ENCODE measurements at regions not wholly inside any gene's neighbourhood (a gene's known extent, or its start where the extent isn't known, plus 50 kb on each side); places are given as distances from the start of the nearest gene placed in this dataset.

GRCh38 chr1:168865850-168866620 lies 137.0 kb upstream of the DPT start:
- TF ChIP-seq ZNF274 (IDR thresholded peaks at IDR 0.05; ENCODE audit: low read depth, low read length) = no peak
- no peak for TF ChIP-seq YY1 (IDR thresholded peaks at IDR 0.05; ENCODE audit: insufficient read depth, insufficient read length)
- TF ChIP-seq SUZ12 (IDR thresholded peaks at IDR 0.05; ENCODE audit: extremely low read depth, insufficient read depth, insufficient read length) = no peak
- Histone ChIP-seq H3K4me3 (ENCODE audit: insufficient read length, low read depth) (no peak overlapping the region), H3K4me1 (ENCODE audit: insufficient read depth, insufficient read length) (no peaks in the 10 kb centered on the region), H3K27me3 (ENCODE audit: insufficient read depth, insufficient read length) (no peaks in the 10 kb centered on the region), H3K36me3 (ENCODE audit: insufficient read depth, insufficient read length, low read length) (no peaks in the 10 kb centered on the region), H3K9me3 (ENCODE audit: insufficient read depth, low read length) (no peaks in the 10 kb centered on the region), H3K9ac (ENCODE audit: insufficient read length, low read depth) (no peak overlapping the region)
- DNase-seq (ENCODE audit: low read depth, low spot score) = no peak

- H3K36me3 ChIP-seq (ENCODE audit: insufficient read depth, insufficient read length, low read length) = no peaks in the 10 kb centered on the region
- no peak for TF ChIP-seq ZNF274 (IDR thresholded peaks at IDR 0.05; ENCODE audit: low read depth, low read length)
- no peak for TF ChIP-seq SUZ12 (IDR thresholded peaks at IDR 0.05; ENCODE audit: extremely low read depth, insufficient read depth, insufficient read length)
- TF ChIP-seq YY1 (IDR thresholded peaks at IDR 0.05; ENCODE audit: insufficient read depth, insufficient read length) = no peak
- no peaks in the 10 kb centered on the region for H3K9me3 ChIP-seq (ENCODE audit: insufficient read depth, low read length)
- H3K27me3 ChIP-seq (ENCODE audit: insufficient read depth, insufficient read length) = no peaks in the 10 kb centered on the region
- no peak overlapping the region for H3K4me3 ChIP-seq (ENCODE audit: insufficient read length, low read depth)
- DNase-seq (ENCODE audit: low read depth, low spot score) = no peak
- no peak overlapping the region for H3K9ac ChIP-seq (ENCODE audit: insufficient read length, low read depth)
- H3K4me1 ChIP-seq (ENCODE audit: insufficient read depth, insufficient read length) = no peaks in the 10 kb centered on the region
Observed at GRCh38 chr1:168867941-168868634, 139.1 kb upstream of the DPT start.

GRCh38 chr1:168871531-168871930 lies 142.5 kb upstream of the DPT start:
- no peak for DNase-seq (ENCODE audit: low read depth, low spot score)
- Histone ChIP-seq H3K36me3 (ENCODE audit: insufficient read depth, insufficient read length, low read length) (no peaks in the 10 kb centered on the region), H3K4me3 (ENCODE audit: insufficient read length, low read depth) (no peak overlapping the region), H3K4me1 (ENCODE audit: insufficient read depth, insufficient read length) (no peaks in the 10 kb centered on the region), H3K27me3 (ENCODE audit: insufficient read depth, insufficient read length) (no peaks in the 10 kb centered on the region), H3K9ac (ENCODE audit: insufficient read length, low read depth) (no peak overlapping the region), H3K9me3 (ENCODE audit: insufficient read depth, low read length) (no peaks in the 10 kb centered on the region)
- TF ChIP-seq ZNF274 (IDR thresholded peaks at IDR 0.05; ENCODE audit: low read depth, low read length) (no peak), YY1 (IDR thresholded peaks at IDR 0.05; ENCODE audit: insufficient read depth, insufficient read length) (no peak), SUZ12 (IDR thresholded peaks at IDR 0.05; ENCODE audit: extremely low read depth, insufficient read depth, insufficient read length) (no peak)

- no peak for DNase-seq (ENCODE audit: low read depth, low spot score)
- Histone ChIP-seq H3K4me1 (ENCODE audit: insufficient read depth, insufficient read length) (no peaks in the 10 kb centered on the region), H3K4me3 (ENCODE audit: insufficient read length, low read depth) (no peak overlapping the region), H3K36me3 (ENCODE audit: insufficient read depth, insufficient read length, low read length) (no peaks in the 10 kb centered on the region), H3K27me3 (ENCODE audit: insufficient read depth, insufficient read length) (no peaks in the 10 kb centered on the region), H3K9me3 (ENCODE audit: insufficient read depth, low read length) (no peaks in the 10 kb centered on the region), H3K9ac (ENCODE audit: insufficient read length, low read depth) (no peak overlapping the region)
- TF ChIP-seq ZNF274 (IDR thresholded peaks at IDR 0.05; ENCODE audit: low read depth, low read length) (no peak), SUZ12 (IDR thresholded peaks at IDR 0.05; ENCODE audit: extremely low read depth, insufficient read depth, insufficient read length) (no peak), YY1 (IDR thresholded peaks at IDR 0.05; ENCODE audit: insufficient read depth, insufficient read length) (no peak)
Observed at GRCh38 chr1:168875831-168876230, 146.8 kb upstream of the DPT start.

GRCh38 chr1:168876830-168877229 lies 147.8 kb upstream of the DPT start:
- no peaks in the 10 kb centered on the region for H3K9me3 ChIP-seq (ENCODE audit: insufficient read depth, low read length)
- TF ChIP-seq YY1 (IDR thresholded peaks at IDR 0.05; ENCODE audit: insufficient read depth, insufficient read length) (no peak), ZNF274 (IDR thresholded peaks at IDR 0.05; ENCODE audit: low read depth, low read length) (no peak), SUZ12 (IDR thresholded peaks at IDR 0.05; ENCODE audit: extremely low read depth, insufficient read depth, insufficient read length) (no peak)
- DNase-seq (ENCODE audit: low read depth, low spot score) = no peak
- H3K4me1 ChIP-seq (ENCODE audit: insufficient read depth, insufficient read length) = no peaks in the 10 kb centered on the region
- H3K9ac ChIP-seq (ENCODE audit: insufficient read length, low read depth) = no peak overlapping the region
- H3K36me3 ChIP-seq (ENCODE audit: insufficient read depth, insufficient read length, low read length) = no peaks in the 10 kb centered on the region
- H3K4me3 ChIP-seq (ENCODE audit: insufficient read length, low read depth) = no peak overlapping the region
- H3K27me3 ChIP-seq (ENCODE audit: insufficient read depth, insufficient read length) = no peaks in the 10 kb centered on the region

- H3K9ac ChIP-seq (ENCODE audit: insufficient read length, low read depth) = no peak overlapping the region
- no peak overlapping the region for H3K4me3 ChIP-seq (ENCODE audit: insufficient read length, low read depth)
- H3K36me3 ChIP-seq (ENCODE audit: insufficient read depth, insufficient read length, low read length) = no peaks in the 10 kb centered on the region
- no peak for TF ChIP-seq YY1 (IDR thresholded peaks at IDR 0.05; ENCODE audit: insufficient read depth, insufficient read length)
- DNase-seq (ENCODE audit: low read depth, low spot score) = no peak
- no peaks in the 10 kb centered on the region for H3K4me1 ChIP-seq (ENCODE audit: insufficient read depth, insufficient read length)
- H3K9me3 ChIP-seq (ENCODE audit: insufficient read depth, low read length) = no peaks in the 10 kb centered on the region
- no peaks in the 10 kb centered on the region for H3K27me3 ChIP-seq (ENCODE audit: insufficient read depth, insufficient read length)
Observed at GRCh38 chr1:168879896-168880734, 151.1 kb upstream of the DPT start.
